ENCODE measurements at regions not wholly inside any gene's neighbourhood (a gene's known extent, or its start where the extent isn't known, plus 50 kb on each side); places are given as distances from the start of the nearest gene placed in this dataset.
"Not testable (repeated sequence)": the region's sequence is repeated elsewhere in the genome, so short reads cannot be mapped to it uniquely, and the experiment has no call there.

DNA sequence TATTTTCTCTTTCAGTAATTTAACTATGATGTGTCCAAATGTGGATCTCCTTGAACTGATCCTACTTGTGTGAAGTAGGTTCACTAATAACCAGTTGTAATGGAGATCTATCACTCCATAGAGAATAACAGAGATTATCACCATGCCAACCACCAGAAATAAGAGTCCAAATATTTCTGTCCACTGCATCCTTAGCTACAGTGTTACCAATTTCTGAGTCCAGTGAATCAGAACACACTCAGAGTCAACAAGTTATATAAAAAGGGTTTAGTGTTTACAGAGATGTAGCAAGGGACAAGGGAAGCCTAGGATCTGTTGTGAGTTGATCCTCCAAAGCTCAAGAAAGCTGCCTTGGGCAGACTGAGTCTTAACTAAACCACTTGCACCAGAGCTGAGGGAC, 882.8 kb downstream of the TBC1D32 start:
- H3K9me2 ChIP-seq (ENCODE audit: insufficient read depth): no peaks in the 10 kb centered on the region
- no peak overlapping the region for H3K27ac ChIP-seq
- DNase-seq: no peak
- H3K79me2 ChIP-seq (ENCODE audit: insufficient read depth): no peaks in the 10 kb centered on the region
- TF ChIP-seq EZH2phosphoT487 (IDR thresholded peaks at IDR 0.05; ENCODE audit: insufficient read depth, low read depth): no peak
- TF ChIP-seq EZH2 (IDR thresholded peaks at IDR 0.05; ENCODE audit: insufficient read depth, poor library complexity, severe bottlenecking): no peak
- H3K9me3 ChIP-seq (ENCODE audit: low read depth): peaks cover 4% of the 10 kb centered on the region
- H3K4me3 ChIP-seq: no peak overlapping the region
- H3K4me1 ChIP-seq (ENCODE audit: insufficient read depth): no peaks in the 10 kb centered on the region
- no peaks in the 10 kb centered on the region for H3F3A ChIP-seq (ENCODE audit: insufficient read depth)
- no peak overlapping the region for H3K4me2 ChIP-seq (ENCODE audit: unreplicated experiment)
- no peak overlapping the region for H2AFZ ChIP-seq
- no peak overlapping the region for H3K9ac ChIP-seq
- in situ Hi-C loops (cut with MboI): no loop called here
- H4K20me1 ChIP-seq (ENCODE audit: insufficient read depth): no peaks in the 10 kb centered on the region
- H3K36me3 ChIP-seq (ENCODE audit: low read depth): no peaks in the 10 kb centered on the region
- H3K27me3 ChIP-seq (replicated peaks; ENCODE audit: insufficient read depth): no peaks in the 10 kb centered on the region

DNA sequence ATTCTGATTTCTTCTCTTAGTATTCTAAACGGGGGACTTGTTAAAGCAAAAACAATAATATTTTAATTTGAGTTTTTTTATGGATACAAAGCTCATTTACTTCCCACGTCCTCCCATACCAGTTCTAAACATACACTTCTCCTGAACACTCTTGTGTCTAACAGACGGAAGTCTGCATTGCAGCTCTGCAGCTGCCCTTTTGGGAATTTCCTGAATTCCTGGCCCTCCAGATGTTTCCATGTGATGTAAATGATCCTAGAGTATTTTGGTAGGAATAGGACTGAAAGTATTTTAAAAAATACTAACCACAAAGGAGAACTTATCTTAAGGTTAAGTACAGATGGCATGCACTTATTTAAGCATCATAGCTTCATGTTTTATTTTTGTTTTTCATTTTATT, 886.7 kb downstream of the TBC1D32 start:
- in situ Hi-C loops (cut with MboI): no loop called here
- Histone ChIP-seq H3K9me2 (ENCODE audit: insufficient read depth) (no peaks in the 10 kb centered on the region), H3K4me2 (ENCODE audit: unreplicated experiment) (no peak overlapping the region), H3K9ac (no peak overlapping the region), H3K36me3 (ENCODE audit: low read depth) (no peaks in the 10 kb centered on the region), H2AFZ (no peak overlapping the region), H3K79me2 (ENCODE audit: insufficient read depth) (no peaks in the 10 kb centered on the region), H3F3A (ENCODE audit: insufficient read depth) (no peaks in the 10 kb centered on the region), H3K4me1 (ENCODE audit: insufficient read depth) (no peaks in the 10 kb centered on the region), H3K9me3 (ENCODE audit: low read depth) (no peaks in the 10 kb centered on the region), H4K20me1 (ENCODE audit: insufficient read depth) (no peaks in the 10 kb centered on the region), H3K27ac (no peak overlapping the region), H3K4me3 (no peak overlapping the region), H3K27me3 (replicated peaks; ENCODE audit: insufficient read depth) (no peaks in the 10 kb centered on the region)
- DNase-seq: no peak
- 5 to 6% methylated on average over 3 of the region's 3 CpGs for WGBS, 2 experiments (ENCODE audit: low coverage in 1 of 2, low lambda C conversion rate in 2 of 2, missing lambda C conversion rate in 2 of 2)
- TF ChIP-seq EZH2 (IDR thresholded peaks at IDR 0.05; ENCODE audit: insufficient read depth, poor library complexity, severe bottlenecking) (no peak), EZH2phosphoT487 (IDR thresholded peaks at IDR 0.05; ENCODE audit: insufficient read depth, low read depth) (no peak)

DNA sequence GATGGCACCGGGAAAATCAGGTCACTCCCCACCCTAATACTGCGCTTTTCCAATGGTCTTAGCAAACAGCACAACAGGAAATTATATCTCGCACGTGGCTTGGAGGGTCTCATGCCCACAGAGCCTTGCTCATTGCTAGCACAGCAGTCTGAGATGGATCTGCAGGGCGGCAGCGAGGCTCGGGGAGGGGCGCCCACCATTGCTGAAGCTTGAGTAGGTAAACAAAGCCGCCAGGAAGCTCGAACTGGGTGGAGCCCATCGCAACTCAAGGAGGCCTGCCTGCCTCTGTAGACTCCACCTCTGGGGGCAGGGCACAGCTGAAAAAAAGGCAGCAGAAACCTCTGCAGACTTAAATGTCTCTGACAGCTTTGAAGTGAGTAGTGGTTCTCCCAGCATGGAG, 901.4 kb downstream of the TBC1D32 start:
- in situ Hi-C loops (cut with MboI): not testable (repeated sequence)

DNA sequence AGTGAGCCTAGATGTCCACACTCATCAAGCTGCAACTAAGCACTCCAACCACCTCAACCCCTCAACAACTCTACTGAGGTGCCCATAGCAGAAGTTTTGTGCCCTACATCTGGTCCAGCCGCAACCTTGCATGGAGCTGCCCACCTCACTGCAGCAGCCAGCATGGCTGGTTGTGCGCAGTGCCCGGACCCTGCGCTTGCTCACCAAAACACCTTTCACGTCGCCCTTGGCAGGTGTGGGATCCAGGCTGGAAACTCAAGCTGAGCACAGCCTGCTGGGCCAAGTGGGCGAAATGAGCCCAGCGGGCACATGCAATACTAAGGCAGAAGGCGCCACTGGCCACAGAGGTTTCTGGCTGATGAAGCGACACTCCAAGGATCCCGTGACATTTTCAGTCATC, 902.4 kb downstream of the TBC1D32 start:
- H3K9ac ChIP-seq: no peak overlapping the region
- H3K9me3 ChIP-seq (ENCODE audit: low read depth): no peaks in the 10 kb centered on the region
- no peaks in the 10 kb centered on the region for H3K36me3 ChIP-seq (ENCODE audit: low read depth)
- DNase-seq: no peak
- H4K20me1 ChIP-seq (ENCODE audit: insufficient read depth): no peaks in the 10 kb centered on the region
- no peaks in the 10 kb centered on the region for H3F3A ChIP-seq (ENCODE audit: insufficient read depth)
- H3K4me2 ChIP-seq (ENCODE audit: unreplicated experiment): no peak overlapping the region
- no peak for TF ChIP-seq EZH2phosphoT487 (IDR thresholded peaks at IDR 0.05; ENCODE audit: insufficient read depth, low read depth)
- TF ChIP-seq EZH2 (IDR thresholded peaks at IDR 0.05; ENCODE audit: insufficient read depth, poor library complexity, severe bottlenecking): no peak
- no peaks in the 10 kb centered on the region for H3K4me1 ChIP-seq (ENCODE audit: insufficient read depth)
- H3K79me2 ChIP-seq (ENCODE audit: insufficient read depth): no peaks in the 10 kb centered on the region
- no peak overlapping the region for H2AFZ ChIP-seq
- WGBS, 2 experiments (ENCODE audit: low coverage in 1 of 2, low lambda C conversion rate in 2 of 2, missing lambda C conversion rate in 2 of 2): 64 to 71% methylated on average over 11 of the region's 11 CpGs
- no peaks in the 10 kb centered on the region for H3K9me2 ChIP-seq (ENCODE audit: insufficient read depth)
- no peak overlapping the region for H3K27ac ChIP-seq
- no peaks in the 10 kb centered on the region for H3K27me3 ChIP-seq (replicated peaks; ENCODE audit: insufficient read depth)
- in situ Hi-C loops (cut with MboI): no loop called here
- no peak overlapping the region for H3K4me3 ChIP-seq

More for the DNA sequence above, 901.4 kb downstream of the TBC1D32 start:
- not testable (repeated sequence) for H3K9me2 ChIP-seq (ENCODE audit: insufficient read depth); H2AFZ ChIP-seq; H3K27me3 ChIP-seq (replicated peaks; ENCODE audit: insufficient read depth); H3K4me3 ChIP-seq; H3K4me1 ChIP-seq (ENCODE audit: insufficient read depth); H3K27ac ChIP-seq; H4K20me1 ChIP-seq (ENCODE audit: insufficient read depth); H3K79me2 ChIP-seq (ENCODE audit: insufficient read depth); H3K9me3 ChIP-seq (ENCODE audit: low read depth); H3K9ac ChIP-seq; H3F3A ChIP-seq (ENCODE audit: insufficient read depth); H3K4me2 ChIP-seq (ENCODE audit: unreplicated experiment); H3K36me3 ChIP-seq (ENCODE audit: low read depth); DNase-seq
- WGBS, 2 experiments (ENCODE audit: low coverage in 1 of 2, low lambda C conversion rate in 2 of 2, missing lambda C conversion rate in 2 of 2): 43 to 44% methylated on average over 11 of the region's 11 CpGs

DNA sequence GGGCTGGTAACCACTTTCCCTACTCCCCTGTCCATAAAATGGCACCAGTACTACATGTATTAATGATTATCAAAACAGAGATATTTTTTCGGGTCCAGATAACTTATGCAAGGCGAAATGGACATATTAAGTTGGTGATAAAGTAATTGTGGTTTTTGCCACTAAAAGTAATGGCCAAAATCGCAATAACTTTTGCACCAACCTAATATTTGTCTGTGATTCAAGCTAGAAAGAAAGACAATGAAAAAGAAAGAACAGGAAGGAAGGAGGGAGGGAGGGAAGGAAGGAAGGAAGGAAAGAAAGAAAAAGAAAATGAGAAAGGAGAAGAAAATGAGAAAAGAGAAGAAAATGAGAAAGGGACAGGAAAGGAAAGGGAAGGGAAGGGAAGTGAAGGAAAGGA, 922.9 kb downstream of the TBC1D32 start:
- no peak for DNase-seq
- Histone ChIP-seq H2AFZ (no peak overlapping the region), H3K36me3 (ENCODE audit: low read depth) (no peaks in the 10 kb centered on the region), H3K9me3 (ENCODE audit: low read depth) (no peaks in the 10 kb centered on the region), H3K79me2 (ENCODE audit: insufficient read depth) (no peaks in the 10 kb centered on the region), H3K4me3 (no peak overlapping the region), H3F3A (ENCODE audit: insufficient read depth) (no peaks in the 10 kb centered on the region), H3K9ac (no peak overlapping the region), H3K27me3 (replicated peaks; ENCODE audit: insufficient read depth) (no peaks in the 10 kb centered on the region), H3K27ac (no peak overlapping the region), H3K4me2 (ENCODE audit: unreplicated experiment) (no peak overlapping the region), H3K4me1 (ENCODE audit: insufficient read depth) (no peaks in the 10 kb centered on the region), H3K9me2 (ENCODE audit: insufficient read depth) (no peaks in the 10 kb centered on the region), H4K20me1 (ENCODE audit: insufficient read depth) (no peaks in the 10 kb centered on the region)
- TF ChIP-seq EZH2phosphoT487 (IDR thresholded peaks at IDR 0.05; ENCODE audit: insufficient read depth, low read depth) (no peak), EZH2 (IDR thresholded peaks at IDR 0.05; ENCODE audit: insufficient read depth, poor library complexity, severe bottlenecking) (no peak)
- in situ Hi-C loops (cut with MboI): no loop called here
- 7 to 12% methylated on average over 3 of the region's 3 CpGs for WGBS, 2 experiments (ENCODE audit: low coverage in 1 of 2, low lambda C conversion rate in 2 of 2, missing lambda C conversion rate in 2 of 2)
